ENCODE measurements at regions not wholly inside any gene's neighbourhood (a gene's known extent, or its start where the extent isn't known, plus 50 kb on each side); places are given as distances from the start of the nearest gene placed in this dataset.

GRCh38 chr1:45272913-45273371 is 53.8 kb upstream of the HPDL start:
- DNase-seq (ENCODE audit: low read depth): peak; percentile 87
- H3K4me3 ChIP-seq (replicated peaks; ENCODE audit: low read depth, low read length): no peak overlapping the region
- TF ChIP-seq, protein P1, sequence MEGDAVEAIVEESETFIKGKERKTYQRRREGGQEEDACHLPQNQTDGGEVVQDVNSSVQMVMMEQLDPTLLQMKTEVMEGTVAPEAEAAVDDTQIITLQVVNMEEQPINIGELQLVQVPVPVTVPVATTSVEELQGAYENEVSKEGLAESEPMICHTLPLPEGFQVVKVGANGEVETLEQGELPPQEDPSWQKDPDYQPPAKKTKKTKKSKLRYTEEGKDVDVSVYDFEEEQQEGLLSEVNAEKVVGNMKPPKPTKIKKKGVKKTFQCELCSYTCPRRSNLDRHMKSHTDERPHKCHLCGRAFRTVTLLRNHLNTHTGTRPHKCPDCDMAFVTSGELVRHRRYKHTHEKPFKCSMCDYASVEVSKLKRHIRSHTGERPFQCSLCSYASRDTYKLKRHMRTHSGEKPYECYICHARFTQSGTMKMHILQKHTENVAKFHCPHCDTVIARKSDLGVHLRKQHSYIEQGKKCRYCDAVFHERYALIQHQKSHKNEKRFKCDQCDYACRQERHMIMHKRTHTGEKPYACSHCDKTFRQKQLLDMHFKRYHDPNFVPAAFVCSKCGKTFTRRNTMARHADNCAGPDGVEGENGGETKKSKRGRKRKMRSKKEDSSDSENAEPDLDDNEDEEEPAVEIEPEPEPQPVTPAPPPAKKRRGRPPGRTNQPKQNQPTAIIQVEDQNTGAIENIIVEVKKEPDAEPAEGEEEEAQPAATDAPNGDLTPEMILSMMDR (IDR thresholded peaks at IDR 0.05; ENCODE audit: low read length, missing control alignments): no peak

GRCh38 chr1:45275054-45275453 is 51.6 kb upstream of the HPDL start:
- TF ChIP-seq, protein P1 (IDR thresholded peaks at IDR 0.05; ENCODE audit: low read length, missing control alignments): no peak
- no peak overlapping the region for H3K4me3 ChIP-seq (replicated peaks; ENCODE audit: low read depth, low read length)
- peak; percentile 22 for DNase-seq (ENCODE audit: low read depth)
